Gastrocnemius medialis (tissue), 4 donors: ENCODE measurements at regions not wholly inside any gene's neighbourhood (a gene's known extent, or its start where the extent isn't known, plus 50 kb on each side); places are given as distances from the start of the nearest gene placed in this dataset.

Source experiments
- ATAC-seq, 2 donors: fragments of 150-250 bp; one replicate each; pipeline ENCODE4 v1.9.1; 2016
- DNase-seq, 2 donors: peaks; one replicate each; pipeline ENCODE4 v3.0.0-alpha.2; 2019
- H3K27ac ChIP-seq, 4 donors: fragments of 200-600 bp; sonication (generic); 1 replicate in 1 of 4; 2 replicates in 3 of 4; pipeline ENCODE4 v1.5.1; 2016 to 2018; ENCODE audit warnings: mild to moderate bottlenecking in 2 of 4, moderate library complexity in 1 of 4
- H3K27me3 ChIP-seq, 3 donors: fragments of 200-600 bp; sonication (generic) in 2 of 3; 1 replicate in 1 of 3; 2 replicates in 2 of 3; pipeline versions ENCODE4 v1.5.1 to v1.6.0; 2016 to 2019; ENCODE audit warnings: mild to moderate bottlenecking in 1 of 3, moderate library complexity in 1 of 3
- H3K36me3 ChIP-seq, 2 donors: fragments of 200-600 bp; sonication (generic) in 1 of 2; one replicate each; pipeline ENCODE4 v1.5.1; 2017 to 2018
- H3K4me1 ChIP-seq, 2 donors: fragments of 200-600 bp; sonication (generic) in 1 of 2; one replicate each; pipeline ENCODE4 v1.5.1; 2016 to 2017; ENCODE audit warnings: mild to moderate bottlenecking in 2 of 2
- H3K4me3 ChIP-seq, 4 donors: fragments of 200-600 bp; sonication (generic) in 3 of 4; 1 replicate in 1 of 4; 2 replicates in 3 of 4; pipeline ENCODE4 v1.5.1; 2016 to 2019; ENCODE audit warnings: mild to moderate bottlenecking in 2 of 4
- H3K9me3 ChIP-seq, 3 donors: fragments of 200-600 bp; sonication (generic) in 2 of 3; 1 replicate in 1 of 3; 2 replicates in 2 of 3; pipeline ENCODE4 v1.5.1; 2016 to 2019
- CTCF ChIP-seq, 5 experiments: fragments of 450-650 bp in 3 of 5; fragments of 200-600 bp in 2 of 5; sonication (generic) in 2 of 5; IDR thresholded peaks in 4 of 5; conservative IDR thresholded peaks in 1 of 5; 1 replicate in 4 of 5; 2 replicates in 1 of 5; pipeline ENCODE4 v1.5.1; 2016 to 2019; ENCODE audit warnings: antibody characterized with exemption in 5 of 5, mild to moderate bottlenecking in 3 of 5, moderate library complexity in 3 of 5
- POLR2A ChIP-seq, 2 donors: fragments of 450-650 bp; IDR thresholded peaks; one replicate each; pipeline ENCODE4 v1.6.1; 2017; ENCODE audit warnings: antibody characterized with exemption in 2 of 2, mild to moderate bottlenecking in 2 of 2, moderate library complexity in 2 of 2
- in situ Hi-C, 4 donors: fragments of 200-750 bp; cut with MboI; loops; one replicate each; pipeline versions ENCODE4 v1.15.0 to v1.8.0; 2017; ENCODE audit warnings: low sequenced_read_pairs in 4 of 4
- intact Hi-C: fragments of 100-400 bp; cut with DNase I; formaldehyde crosslinking; loops from one replicate; pipeline ENCODE4 v1.15.1; 2023; ENCODE audit warnings: low total_unique reads

GRCh38 chr3:13259831-13260230, 160.3 kb downstream of the NUP210 start:
- intact Hi-C loops (no loop called here), in situ Hi-C loops (no loop called here)
- H3K27ac ChIP-seq, result no peak overlapping the region
- ATAC-seq, result no peak
- H3K9me3 ChIP-seq, result no peaks in the 10 kb centered on the region
- DNase-seq, result no peak
- H3K27me3 ChIP-seq, result no peaks in the 10 kb centered on the region
- H3K4me1 ChIP-seq, result peaks cover 11 to 18% of the 10 kb centered on the region in 2 donors
- no peak overlapping the region for H3K4me3 ChIP-seq
- no peak for TF ChIP-seq POLR2A (IDR thresholded peaks at IDR 0.05)
- no peak for TF ChIP-seq CTCF (IDR thresholded peaks at IDR 0.05 in 4 of 5, conservative IDR thresholded peaks at IDR 0.05 in 1 of 5)
- H3K36me3 ChIP-seq, result no peaks in the 10 kb centered on the region

GRCh38 chr3:13258986-13259514, 161.1 kb downstream of the NUP210 start:
- intact Hi-C loops (no loop called here), in situ Hi-C loops (no loop called here)
- TF ChIP-seq POLR2A (IDR thresholded peaks at IDR 0.05) (no peak), CTCF (IDR thresholded peaks at IDR 0.05 in 4 of 5, conservative IDR thresholded peaks at IDR 0.05 in 1 of 5) (no peak)
- H3K4me3 ChIP-seq, result no peak overlapping the region
- H3K36me3 ChIP-seq, result no peaks in the 10 kb centered on the region
- DNase-seq (no peak), ATAC-seq (no peak)
- no peaks in the 10 kb centered on the region for H3K27me3 ChIP-seq
- no peak overlapping the region for H3K27ac ChIP-seq
- H3K4me1 ChIP-seq, result peaks cover 7 to 10% of the 10 kb centered on the region in 2 donors
- H3K9me3 ChIP-seq, result no peaks in the 10 kb centered on the region

- Histone ChIP-seq H3K27ac (no peak overlapping the region), H3K9me3 (no peaks in the 10 kb centered on the region), H3K4me1 (peaks cover 0 to 3% of the 10 kb centered on the region in 2 donors), H3K27me3 (no peaks in the 10 kb centered on the region), H3K4me3 (no peak overlapping the region), H3K36me3 (no peaks in the 10 kb centered on the region)
- intact Hi-C loops (no loop called here), in situ Hi-C loops (no loop called here)
- TF ChIP-seq POLR2A (IDR thresholded peaks at IDR 0.05) (no peak), CTCF (IDR thresholded peaks at IDR 0.05 in 4 of 5, conservative IDR thresholded peaks at IDR 0.05 in 1 of 5) (no peak)
- DNase-seq, result no peak
- no peak for ATAC-seq
Observed at GRCh38 chr3:13258280-13258679, 161.8 kb downstream of the NUP210 start.

GRCh38 chr3:13257666-13258065, 162.5 kb downstream of the NUP210 start:
- TF ChIP-seq CTCF (IDR thresholded peaks at IDR 0.05 in 4 of 5, conservative IDR thresholded peaks at IDR 0.05 in 1 of 5) (no peak), POLR2A (IDR thresholded peaks at IDR 0.05) (no peak)
- Histone ChIP-seq H3K4me1 (no peaks in the 10 kb centered on the region), H3K9me3 (no peaks in the 10 kb centered on the region), H3K36me3 (no peaks in the 10 kb centered on the region), H3K4me3 (no peak overlapping the region), H3K27ac (no peak overlapping the region), H3K27me3 (no peaks in the 10 kb centered on the region)
- ATAC-seq (no peak), DNase-seq (no peak)
- in situ Hi-C loops (no loop called here), intact Hi-C loops (no loop called here)

- in situ Hi-C loops, result no loop called here
- H3K4me1 ChIP-seq, result peaks cover 3 to 4% of the 10 kb centered on the region in 2 donors
- ATAC-seq, result no peak
- DNase-seq, result no peak
- no peak overlapping the region for H3K4me3 ChIP-seq
- intact Hi-C loops, result no loop called here
- no peak overlapping the region for H3K27ac ChIP-seq
- no peaks in the 10 kb centered on the region for H3K9me3 ChIP-seq
- H3K36me3 ChIP-seq, result no peaks in the 10 kb centered on the region
- TF ChIP-seq CTCF (IDR thresholded peaks at IDR 0.05 in 4 of 5, conservative IDR thresholded peaks at IDR 0.05 in 1 of 5), result no peak
- no peak for TF ChIP-seq POLR2A (IDR thresholded peaks at IDR 0.05)
- no peaks in the 10 kb centered on the region for H3K27me3 ChIP-seq
Observed at GRCh38 chr3:13256845-13257244, 163.3 kb downstream of the NUP210 start.
